ENCODE measurements at regions not wholly inside any gene's neighbourhood (a gene's known extent, or its start where the extent isn't known, plus 50 kb on each side); places are given as distances from the start of the nearest gene placed in this dataset.
A peak's percentile ranks its signal among the peaks of the same experiment; 100 is the strongest.
"Not testable (repeated sequence)": the region's sequence is repeated elsewhere in the genome, so short reads cannot be mapped to it uniquely, and the experiment has no call there.

- TF ChIP-seq, protein P1, sequence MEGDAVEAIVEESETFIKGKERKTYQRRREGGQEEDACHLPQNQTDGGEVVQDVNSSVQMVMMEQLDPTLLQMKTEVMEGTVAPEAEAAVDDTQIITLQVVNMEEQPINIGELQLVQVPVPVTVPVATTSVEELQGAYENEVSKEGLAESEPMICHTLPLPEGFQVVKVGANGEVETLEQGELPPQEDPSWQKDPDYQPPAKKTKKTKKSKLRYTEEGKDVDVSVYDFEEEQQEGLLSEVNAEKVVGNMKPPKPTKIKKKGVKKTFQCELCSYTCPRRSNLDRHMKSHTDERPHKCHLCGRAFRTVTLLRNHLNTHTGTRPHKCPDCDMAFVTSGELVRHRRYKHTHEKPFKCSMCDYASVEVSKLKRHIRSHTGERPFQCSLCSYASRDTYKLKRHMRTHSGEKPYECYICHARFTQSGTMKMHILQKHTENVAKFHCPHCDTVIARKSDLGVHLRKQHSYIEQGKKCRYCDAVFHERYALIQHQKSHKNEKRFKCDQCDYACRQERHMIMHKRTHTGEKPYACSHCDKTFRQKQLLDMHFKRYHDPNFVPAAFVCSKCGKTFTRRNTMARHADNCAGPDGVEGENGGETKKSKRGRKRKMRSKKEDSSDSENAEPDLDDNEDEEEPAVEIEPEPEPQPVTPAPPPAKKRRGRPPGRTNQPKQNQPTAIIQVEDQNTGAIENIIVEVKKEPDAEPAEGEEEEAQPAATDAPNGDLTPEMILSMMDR (IDR thresholded peaks at IDR 0.05): no peak
- Histone ChIP-seq H2AFZ (no peak overlapping the region), H3K36me3 (ENCODE audit: control insufficient read depth, insufficient read depth, low read length) (no peaks in the 10 kb centered on the region), H3K4me2 (ENCODE audit: low read length) (no peak overlapping the region), H3K27ac (no peak overlapping the region), H3K4me1 (no peaks in the 10 kb centered on the region), H3K4me3 (ENCODE audit: low read depth, low read length) (no peak overlapping the region), H3K79me2 (no peaks in the 10 kb centered on the region), H3K9me3 (ENCODE audit: control insufficient read depth, low read length) (no peaks in the 10 kb centered on the region), H3K9ac (no peak overlapping the region), H3K27me3 (ENCODE audit: control insufficient read depth, insufficient read depth, low read length) (no peaks in the 10 kb centered on the region)
Observed at GRCh38 chrY:7292113-7292512, 380.6 kb upstream of the AMELY start.

DNA sequence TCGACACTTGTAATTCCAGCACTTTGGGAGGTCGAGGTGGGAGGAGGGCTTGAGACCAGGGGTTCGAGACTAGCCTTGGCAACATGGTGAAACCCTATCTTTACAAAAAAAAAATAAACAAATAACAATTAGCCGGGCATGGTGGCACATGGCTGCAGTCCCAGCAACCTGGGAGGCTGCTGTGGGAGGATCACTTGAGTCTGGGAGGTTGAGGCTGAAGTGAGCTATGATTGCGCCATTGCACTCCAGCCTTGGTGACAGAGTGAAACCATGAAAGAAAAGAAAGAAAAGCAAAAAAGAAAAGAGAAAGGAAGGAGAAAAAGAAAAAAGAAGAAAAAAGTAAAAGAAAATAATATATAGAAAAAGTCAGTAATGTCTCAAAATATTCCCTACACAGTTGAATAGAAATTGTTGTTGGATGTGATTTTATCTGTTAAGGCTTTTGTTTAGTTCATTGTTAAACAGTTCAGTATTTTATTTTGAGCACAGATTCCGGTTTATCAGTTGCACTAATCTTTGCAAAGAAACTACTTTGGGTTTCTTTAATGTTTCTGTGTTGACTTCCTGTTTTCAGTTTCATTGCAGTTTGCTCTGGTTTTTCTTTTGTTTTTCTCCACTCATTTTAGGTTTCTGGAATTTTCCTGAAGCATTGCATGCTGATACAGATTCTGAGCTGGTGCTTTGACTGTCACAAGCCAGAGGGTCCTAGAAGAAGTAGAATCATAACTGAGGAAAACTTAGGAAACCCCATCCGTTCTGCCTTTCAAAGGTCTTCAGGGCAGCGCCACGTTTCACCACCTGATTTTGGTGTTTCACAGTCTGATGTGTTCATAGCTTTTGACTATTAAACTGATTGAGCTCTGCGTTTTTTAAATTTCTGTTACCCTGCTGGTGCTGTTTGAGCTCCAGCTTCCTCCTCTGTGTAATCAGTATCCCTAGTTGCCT is 378.6 kb upstream of the AMELY start:
- Histone ChIP-seq H3K79me2 (no peaks in the 10 kb centered on the region), H3K9me3 (ENCODE audit: control insufficient read depth, low read length) (no peaks in the 10 kb centered on the region), H3K9ac (no peak overlapping the region), H3K27ac (no peak overlapping the region), H3K4me3 (ENCODE audit: low read depth, low read length) (no peak overlapping the region), H3K4me1 (no peaks in the 10 kb centered on the region), H2AFZ (no peak overlapping the region), H3K4me2 (ENCODE audit: low read length) (peak overlapping the region; percentile 38), H3K36me3 (ENCODE audit: control insufficient read depth, insufficient read depth, low read length) (no peaks in the 10 kb centered on the region), H3K27me3 (ENCODE audit: control insufficient read depth, insufficient read depth, low read length) (no peaks in the 10 kb centered on the region)
- TF ChIP-seq, protein P1 (IDR thresholded peaks at IDR 0.05): no peak

DNA sequence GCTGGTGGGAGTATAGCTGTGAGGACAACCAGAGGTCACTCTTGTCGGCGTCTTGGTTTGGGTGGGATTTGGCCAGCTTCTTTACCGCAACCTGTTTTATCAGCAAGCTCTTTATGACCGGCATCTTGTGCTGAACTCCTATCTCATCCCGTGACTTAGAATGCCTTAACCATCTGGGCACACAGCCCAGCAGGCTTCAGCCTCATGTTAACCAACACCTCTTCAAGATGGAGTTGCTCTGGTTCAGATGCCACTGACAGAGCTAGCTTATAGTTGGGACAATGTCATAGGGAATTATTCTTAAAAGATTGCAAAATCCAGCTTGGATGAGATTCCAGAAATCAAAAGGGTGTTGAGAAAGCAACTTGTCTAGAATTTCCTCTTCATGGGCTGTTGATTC is 377.1 kb upstream of the AMELY start:
- H3K27ac ChIP-seq: no peak overlapping the region
- no peak overlapping the region for H3K4me3 ChIP-seq (ENCODE audit: low read depth, low read length)
- no peak overlapping the region for H2AFZ ChIP-seq
- H3K4me2 ChIP-seq (ENCODE audit: low read length): no peak overlapping the region
- no peaks in the 10 kb centered on the region for H3K79me2 ChIP-seq
- H3K9ac ChIP-seq: no peak overlapping the region
- no peaks in the 10 kb centered on the region for H3K27me3 ChIP-seq (ENCODE audit: control insufficient read depth, insufficient read depth, low read length)
- no peaks in the 10 kb centered on the region for H3K36me3 ChIP-seq (ENCODE audit: control insufficient read depth, insufficient read depth, low read length)
- H3K4me1 ChIP-seq: no peaks in the 10 kb centered on the region
- no peaks in the 10 kb centered on the region for H3K9me3 ChIP-seq (ENCODE audit: control insufficient read depth, low read length)
- TF ChIP-seq, protein P1 (IDR thresholded peaks at IDR 0.05): no peak

DNA sequence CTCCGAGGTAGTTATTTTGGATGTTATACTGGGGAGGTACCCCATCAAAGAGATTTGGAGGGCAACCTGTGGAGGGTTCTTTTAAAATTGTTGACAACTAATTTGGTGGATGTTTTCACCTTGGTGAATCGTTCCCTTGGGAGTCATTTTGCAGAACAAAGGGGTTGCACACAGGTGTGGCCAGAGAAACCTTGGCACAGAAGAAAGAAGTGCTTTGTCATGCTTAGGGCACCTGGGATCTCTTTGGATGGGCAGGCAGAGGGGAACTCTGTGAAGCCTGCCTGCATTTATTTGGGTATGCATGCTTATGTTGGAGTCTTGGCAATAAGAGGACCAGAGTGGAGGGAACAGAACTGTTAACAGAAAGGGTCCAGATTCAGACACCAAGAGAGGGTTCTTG is 376.4 kb upstream of the AMELY start:
- H3K36me3 ChIP-seq (ENCODE audit: control insufficient read depth, insufficient read depth, low read length); H3K4me2 ChIP-seq (ENCODE audit: low read length); H3K27ac ChIP-seq; H3K9ac ChIP-seq; H3K79me2 ChIP-seq; H3K27me3 ChIP-seq (ENCODE audit: control insufficient read depth, insufficient read depth, low read length); H3K9me3 ChIP-seq (ENCODE audit: control insufficient read depth, low read length); H3K4me3 ChIP-seq (ENCODE audit: low read depth, low read length); H2AFZ ChIP-seq; H3K4me1 ChIP-seq: not testable (repeated sequence)

- H3K9ac ChIP-seq: no peak overlapping the region
Observed at GRCh38 chrY:7285388-7285787, 373.8 kb upstream of the AMELY start.

More at GRCh38 chrY:7285388-7285787, 373.8 kb upstream of the AMELY start:
- no peaks in the 10 kb centered on the region for H3K27me3 ChIP-seq (ENCODE audit: control insufficient read depth, insufficient read depth, low read length)
- H3K4me2 ChIP-seq (ENCODE audit: low read length): no peak overlapping the region
- H3K27ac ChIP-seq: no peak overlapping the region
- TF ChIP-seq, protein P1 (IDR thresholded peaks at IDR 0.05): no peak
- H3K9me3 ChIP-seq (ENCODE audit: control insufficient read depth, low read length): no peaks in the 10 kb centered on the region
- H2AFZ ChIP-seq: no peak overlapping the region
- H3K36me3 ChIP-seq (ENCODE audit: control insufficient read depth, insufficient read depth, low read length): no peaks in the 10 kb centered on the region
- H3K4me3 ChIP-seq (ENCODE audit: low read depth, low read length): no peak overlapping the region
- H3K79me2 ChIP-seq: no peaks in the 10 kb centered on the region
- H3K4me1 ChIP-seq: no peaks in the 10 kb centered on the region
